HG03045 (cell line): ENCODE measurements at regions not wholly inside any gene's neighbourhood (a gene's known extent, or its start where the extent isn't known, plus 50 kb on each side); places are given as distances from the start of the nearest gene placed in this dataset.

Source experiments
- ATAC-seq: cut with Tn5 transposase; IDR thresholded peaks from one replicate; pipeline ENCODE4 v1.9.1; 2021; ENCODE audit warnings: mild to moderate bottlenecking, moderate library complexity; ENCODE audit not compliant: unreplicated experiment

DNA sequence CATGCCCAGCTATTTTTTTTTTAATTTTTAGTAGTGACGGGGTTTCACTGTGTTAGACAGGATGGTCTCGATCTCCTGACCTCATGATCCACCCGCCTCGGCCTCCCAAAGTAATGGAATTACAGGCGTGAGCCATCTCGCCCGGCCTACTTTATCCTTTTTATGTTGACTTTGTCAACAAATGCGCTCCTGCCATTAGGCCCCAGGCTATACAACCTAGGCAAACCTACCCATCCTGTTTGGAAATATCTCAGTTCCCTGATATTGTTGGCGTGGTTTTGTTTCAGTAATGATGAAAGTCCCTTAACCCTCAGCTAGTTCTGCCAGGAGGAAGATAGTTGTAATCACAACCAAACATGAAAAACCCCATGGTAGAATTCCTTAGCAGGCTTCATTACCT, 249.4 kb upstream of the SOX11 start:
- no peak for ATAC-seq

- no peak for ATAC-seq
Observed at GRCh38 chr2:5444168-5444567, 248.0 kb upstream of the SOX11 start.

DNA sequence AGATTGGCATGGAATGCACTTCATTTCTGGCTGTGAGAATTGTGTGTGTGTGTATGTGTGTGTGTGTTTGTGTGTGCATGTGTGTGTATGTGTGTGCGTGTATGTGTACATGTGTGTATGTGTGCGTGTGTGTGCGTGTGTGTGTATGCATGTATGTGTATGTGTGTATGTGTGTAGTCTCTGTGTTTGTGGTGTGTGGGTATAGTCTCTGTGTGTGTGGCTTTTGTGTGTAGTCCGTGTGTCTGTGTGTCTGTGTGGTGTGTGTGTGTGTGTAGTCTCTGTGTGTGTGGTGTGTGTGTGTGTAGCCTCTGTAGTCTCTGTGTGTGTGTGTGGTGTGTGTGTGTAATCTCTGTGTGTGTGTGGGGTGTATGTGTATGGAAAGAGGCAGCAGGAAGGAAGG, 247.3 kb upstream of the SOX11 start:
- no peak for ATAC-seq

- ATAC-seq: no peak
Observed at GRCh38 chr2:5449867-5450266, 242.3 kb upstream of the SOX11 start.

DNA sequence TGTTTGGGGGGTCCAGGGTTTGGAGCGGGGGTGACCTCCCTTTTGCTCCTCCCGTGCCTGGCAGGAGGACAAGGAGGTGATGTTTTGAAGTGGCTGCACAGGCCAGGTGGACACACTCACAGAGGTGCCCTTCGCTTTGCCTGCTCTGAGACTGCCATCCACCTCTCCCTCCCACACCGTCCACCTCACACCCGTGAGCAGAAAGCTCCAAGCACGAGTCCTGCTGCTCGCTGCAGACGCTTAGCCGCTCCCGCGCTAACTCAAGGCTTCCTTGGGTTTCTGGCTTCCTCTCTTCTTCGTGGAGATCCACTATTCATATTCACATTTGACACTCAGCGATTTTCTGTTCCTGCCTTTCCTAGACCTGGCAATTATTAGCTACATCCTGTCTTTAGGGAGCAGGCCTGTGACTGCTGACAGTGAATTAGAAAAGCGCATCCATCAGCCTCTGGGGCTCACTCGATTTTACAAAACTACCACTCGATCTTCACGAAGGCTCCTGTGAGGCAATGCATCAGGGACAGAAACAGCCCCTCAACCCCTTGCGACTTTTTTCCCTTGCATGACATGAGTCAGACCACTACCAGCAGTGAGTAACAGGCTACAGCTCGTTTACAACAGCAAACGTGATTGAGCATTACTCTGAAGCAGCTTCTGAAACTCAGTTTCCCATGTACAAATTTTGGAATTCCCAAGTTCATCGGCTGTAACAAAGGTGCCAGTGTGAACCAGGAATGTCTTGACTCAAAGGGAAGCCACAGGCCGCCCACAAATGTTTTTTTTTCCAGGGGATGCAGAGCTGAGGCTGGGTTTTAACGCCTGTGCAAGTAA, 238.7 kb upstream of the SOX11 start:
- no peak for ATAC-seq

GRCh38 chr2:5454051-5454390, 238.2 kb upstream of the SOX11 start:
- ATAC-seq: no peak

DNA sequence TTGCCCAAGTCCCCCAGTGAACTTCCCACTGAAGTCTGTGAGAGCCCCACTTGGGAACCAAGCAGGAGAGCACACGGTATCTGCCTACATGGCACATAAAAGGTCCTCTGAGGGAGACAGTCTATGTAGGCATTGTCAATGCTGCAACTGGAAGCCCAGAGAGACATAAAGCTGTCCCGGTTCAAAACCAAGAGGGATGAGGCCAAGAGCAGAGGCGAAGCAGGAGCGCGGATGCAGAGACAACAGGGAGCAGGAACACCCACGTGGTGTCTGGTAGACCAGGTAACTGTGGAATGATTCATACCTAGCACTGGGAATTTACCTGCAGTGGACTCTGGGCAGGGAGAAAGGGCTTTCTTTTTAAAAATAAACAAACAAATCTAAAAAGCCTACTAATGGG, 233.1 kb upstream of the SOX11 start:
- no peak for ATAC-seq

GRCh38 chr2:5464657-5465056, 227.5 kb upstream of the SOX11 start:
- no peak for ATAC-seq

DNA sequence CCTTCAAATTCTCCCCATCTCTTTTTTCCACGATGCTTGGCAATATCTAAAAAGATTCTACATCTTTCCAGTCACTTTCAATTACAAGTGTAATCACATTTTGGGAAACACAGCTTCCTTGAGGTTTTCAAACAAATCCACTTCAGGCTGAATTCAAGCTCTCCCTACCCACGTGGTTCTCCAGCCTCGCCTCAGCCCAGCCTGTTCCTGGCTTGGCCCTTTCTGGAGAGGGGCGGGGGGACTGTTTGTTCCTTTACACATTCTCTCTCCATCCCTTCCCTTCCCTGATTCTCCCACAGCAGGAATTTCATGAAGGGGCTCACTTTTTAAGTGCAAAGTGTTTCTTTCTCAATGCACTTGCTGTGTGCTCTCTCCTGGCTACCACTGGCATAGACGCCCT, 226.3 kb upstream of the SOX11 start:
- no peak for ATAC-seq

DNA sequence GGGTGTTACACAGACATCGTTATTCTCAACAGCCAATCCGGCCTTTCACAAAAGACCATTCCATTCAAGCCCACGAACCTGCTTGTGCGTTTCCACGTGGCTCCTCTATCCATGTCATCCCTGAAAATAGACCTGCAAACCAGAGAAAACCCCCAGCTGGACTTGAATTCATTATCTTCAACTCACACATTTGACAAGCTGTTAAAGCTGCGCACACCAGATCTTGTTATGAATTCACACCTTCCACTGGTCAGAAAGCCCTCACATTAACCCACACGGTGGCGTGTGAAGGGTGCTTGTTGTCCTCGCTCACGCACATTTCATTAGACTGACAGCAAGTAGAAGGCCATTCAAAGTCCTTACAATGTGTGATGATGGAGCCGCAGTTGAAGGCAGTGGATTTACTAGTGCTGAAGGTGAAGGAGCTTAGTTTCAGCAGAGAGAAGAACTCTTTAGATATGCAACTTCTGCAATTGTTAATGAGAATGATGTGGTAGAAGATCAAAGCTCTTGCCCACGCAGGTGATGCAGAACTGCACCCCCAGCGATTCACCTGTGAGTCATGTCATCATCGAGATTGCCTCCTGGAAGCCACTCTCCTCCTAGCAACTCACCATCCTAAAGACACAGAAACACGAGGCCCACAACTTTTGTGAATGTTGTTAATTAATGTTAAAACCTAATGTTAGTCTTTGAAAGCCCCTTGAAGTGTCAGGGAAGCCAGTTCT, 224.8 kb upstream of the SOX11 start:
- ATAC-seq: no peak

- ATAC-seq: no peak
Observed at GRCh38 chr2:5472673-5473072, 219.5 kb upstream of the SOX11 start.

DNA sequence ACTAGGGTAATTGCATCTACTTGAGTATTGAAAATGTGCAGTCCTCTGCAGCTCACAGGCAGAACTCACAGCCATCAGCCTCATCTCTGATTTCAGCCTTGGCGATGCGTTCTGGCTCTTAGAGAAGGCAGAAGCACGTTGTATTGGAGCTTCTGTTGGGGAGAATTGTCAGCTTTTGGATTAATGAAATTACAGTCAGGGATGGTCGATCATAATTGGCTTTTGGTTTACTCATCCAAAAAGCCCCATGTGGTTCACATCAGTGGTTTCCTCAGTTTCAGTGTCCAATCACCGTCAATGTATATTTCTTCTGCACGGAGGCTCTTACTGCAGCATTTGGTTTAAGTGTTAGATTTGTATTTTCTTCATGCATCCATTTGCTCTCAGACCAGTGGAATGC, 218.5 kb upstream of the SOX11 start:
- no peak for ATAC-seq

- ATAC-seq: no peak
Observed at GRCh38 chr2:5474716-5475115, 217.5 kb upstream of the SOX11 start.

DNA sequence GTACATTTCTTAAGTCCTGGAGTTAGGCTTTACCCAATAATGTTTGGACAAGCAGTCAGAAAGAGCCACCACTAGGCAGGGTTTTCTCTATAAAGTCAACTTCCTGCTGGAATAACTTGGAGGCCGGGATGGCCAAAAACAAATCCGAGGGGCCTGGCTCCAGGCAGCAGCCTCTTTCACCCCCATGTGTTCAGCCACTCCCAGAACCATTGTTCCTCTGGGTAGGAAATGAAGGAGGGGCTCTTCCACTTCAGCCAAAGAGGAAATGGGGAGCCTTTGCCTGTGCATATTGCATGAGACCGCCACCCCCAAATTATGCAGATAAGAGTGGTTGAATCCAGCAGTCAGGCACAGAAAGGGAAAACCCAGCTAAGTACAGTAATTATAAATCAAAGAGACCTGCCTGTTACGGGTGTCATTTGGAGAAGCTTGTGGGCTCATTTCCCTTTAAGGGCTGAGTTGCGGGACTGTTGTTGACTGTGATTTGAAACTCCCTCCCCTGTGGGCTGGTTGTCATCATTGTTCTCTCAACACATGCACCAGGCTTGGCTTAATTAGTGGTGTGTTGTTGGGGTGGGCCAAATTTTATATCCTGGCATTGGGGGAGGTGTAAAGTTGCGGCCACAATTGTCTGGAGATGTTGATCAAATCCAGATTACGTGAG, 212.8 kb upstream of the SOX11 start:
- no peak for ATAC-seq

DNA sequence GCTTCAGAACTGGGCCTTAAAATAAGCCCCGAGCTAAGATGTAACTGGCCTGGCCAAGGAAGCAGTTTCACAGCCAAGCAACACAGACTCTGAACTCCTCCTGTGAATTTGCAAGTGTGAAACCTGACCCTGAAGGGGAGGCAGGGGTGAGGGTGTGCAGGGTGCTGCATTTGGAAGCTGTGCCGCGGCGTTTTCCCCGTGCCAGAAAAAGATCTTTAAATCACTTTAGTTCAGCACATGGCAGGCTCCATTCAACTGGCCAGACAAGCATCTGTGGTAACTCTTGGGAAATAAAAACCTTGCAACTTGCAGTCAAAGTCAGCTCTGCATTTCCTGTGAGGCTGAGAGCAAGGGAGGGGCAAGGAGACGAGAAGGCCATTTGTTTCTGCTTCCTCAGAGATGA, 209.3 kb upstream of the SOX11 start:
- no peak for ATAC-seq

DNA sequence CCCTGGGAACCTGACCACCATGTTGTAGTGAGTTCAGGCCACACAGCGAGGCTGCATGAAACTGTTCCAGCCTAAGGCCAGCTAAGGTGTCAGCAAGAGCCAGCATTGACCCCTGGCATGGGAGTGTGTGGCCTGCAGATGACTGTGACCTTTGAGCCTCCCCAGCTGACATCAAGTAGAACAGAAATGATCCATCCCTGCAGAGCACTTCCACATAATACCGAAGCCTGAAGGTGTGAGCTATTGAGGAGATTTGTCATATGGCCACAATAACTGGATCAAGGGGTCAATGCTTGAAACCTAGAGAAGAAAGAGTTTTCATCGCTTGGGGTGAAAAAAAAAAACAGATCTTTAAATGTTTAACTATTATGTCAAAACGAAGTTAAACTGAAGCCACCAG, 207.3 kb upstream of the SOX11 start:
- no peak for ATAC-seq

GRCh38 chr2:5491523-5491922, 200.7 kb upstream of the SOX11 start:
- ATAC-seq: no peak

DNA sequence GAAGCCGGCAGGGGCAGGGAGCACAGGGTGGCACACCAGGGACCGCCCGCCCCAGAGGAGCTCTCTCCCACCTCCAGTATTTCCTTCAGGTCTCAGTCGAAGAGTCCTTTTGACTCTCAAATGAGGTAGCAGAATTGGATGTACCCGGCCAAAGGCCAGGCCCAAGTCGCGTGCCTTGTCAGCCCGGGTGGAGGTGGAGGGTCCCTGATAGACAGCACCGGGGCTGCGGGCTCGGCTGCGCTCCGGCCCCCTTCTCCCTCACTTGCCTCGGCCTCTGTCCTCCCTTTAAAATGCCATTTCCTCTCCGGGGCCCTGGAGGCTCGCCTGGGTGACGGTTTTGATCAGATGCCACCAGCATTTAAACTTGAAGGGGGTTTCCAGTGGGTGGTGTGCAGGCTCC, 198.9 kb upstream of the SOX11 start:
- ATAC-seq: no peak

- ATAC-seq: no peak
Observed at GRCh38 chr2:5494212-5494611, 198.0 kb upstream of the SOX11 start.

- ATAC-seq: no peak
Observed at GRCh38 chr2:5495586-5495985, 196.6 kb upstream of the SOX11 start.

DNA sequence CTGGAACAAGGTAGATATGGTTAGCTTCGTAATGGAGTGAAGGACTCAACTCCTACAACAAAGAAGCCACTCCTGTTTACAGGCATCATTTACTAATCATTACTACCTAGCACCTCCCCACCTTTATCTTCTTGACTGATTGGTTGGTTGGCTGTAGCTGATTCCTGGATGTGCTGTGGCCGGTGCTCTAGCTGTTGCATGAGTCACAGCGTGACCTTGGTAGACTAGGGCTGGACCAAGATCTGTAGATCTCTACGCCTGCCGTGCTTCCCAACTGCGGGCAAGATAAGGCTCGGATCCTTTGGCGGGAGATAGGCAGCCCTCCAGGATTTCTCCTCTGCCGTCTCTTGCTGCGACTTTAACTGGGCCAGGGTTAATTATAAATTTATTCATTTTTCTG, 194.3 kb upstream of the SOX11 start:
- no peak for ATAC-seq

GRCh38 chr2:5501807-5502206, 190.4 kb upstream of the SOX11 start:
- no peak for ATAC-seq
